Dermis microvascular lymphatic vessel endothelial cell (primary cell): ENCODE measurements at regions not wholly inside any gene's neighbourhood (a gene's known extent, or its start where the extent isn't known, plus 50 kb on each side); places are given as distances from the start of the nearest gene placed in this dataset.

Experiments used
- DNase-seq, 2 donors: peaks; one replicate each; pipeline versions ENCODE4 v3.0.0 to v3.0.0-alpha.2; 2010; ENCODE audit warnings: low read depth in 2 of 2

DNA sequence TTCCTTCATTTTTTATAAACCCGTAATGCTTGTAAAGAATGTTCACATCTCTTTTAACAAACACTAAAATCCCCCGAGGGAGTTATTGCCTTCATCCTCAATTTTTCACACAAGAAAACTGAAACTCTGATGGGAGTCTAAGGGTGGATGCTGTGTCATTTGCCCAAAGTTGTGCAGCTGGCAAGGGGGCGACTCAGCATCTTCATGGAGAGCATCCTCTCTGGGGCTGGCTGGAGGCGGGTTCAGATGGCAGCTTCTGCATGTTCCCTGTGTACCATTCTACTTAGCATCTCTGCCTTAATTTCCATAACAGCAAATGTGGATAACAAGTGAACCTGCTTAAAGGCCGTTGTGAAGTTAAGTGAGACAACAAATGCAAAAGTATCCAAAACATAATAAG, 256.4 kb downstream of the IRS2 start:
- DNase-seq, result no peak

DNA sequence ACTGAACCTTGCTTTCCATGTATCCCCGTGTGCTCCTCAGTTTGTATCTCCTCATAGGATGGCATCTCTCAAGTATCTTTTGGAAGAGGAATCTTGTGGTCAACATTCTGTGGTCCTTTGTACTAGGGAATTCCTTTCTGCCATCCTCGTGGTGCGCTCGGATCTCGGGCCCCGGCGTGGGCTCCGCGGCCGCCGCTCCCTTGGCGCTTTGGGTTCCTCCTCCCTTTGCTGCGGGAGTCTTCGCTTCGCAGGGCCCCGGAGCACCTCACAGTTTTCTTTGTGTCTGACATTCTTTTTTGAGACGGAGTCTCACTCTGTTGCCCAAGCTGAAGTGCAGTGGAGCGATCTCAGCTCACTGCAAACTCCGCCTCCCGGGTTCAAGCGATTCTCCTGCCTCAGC, 264.7 kb downstream of the IRS2 start:
- no peak for DNase-seq

DNA sequence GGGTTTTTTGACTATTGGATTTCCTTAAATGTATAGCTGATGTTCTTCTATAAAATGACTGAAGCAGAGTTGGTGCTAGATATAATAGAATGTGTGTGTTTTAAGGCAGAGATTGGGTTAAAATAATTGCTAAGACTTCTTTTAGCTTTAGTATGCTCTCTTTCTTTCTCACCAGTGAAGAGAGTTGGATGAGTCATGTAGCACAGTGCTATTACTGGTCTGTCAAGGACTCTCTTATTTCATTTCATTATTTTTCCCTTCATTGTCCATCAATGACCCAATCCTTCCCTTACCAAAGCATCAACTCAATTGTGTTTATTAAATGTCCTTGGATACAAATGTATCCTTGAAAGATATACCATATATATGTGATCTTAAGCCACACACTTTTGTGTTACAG, 268.9 kb downstream of the IRS2 start:
- no peak for DNase-seq

DNA sequence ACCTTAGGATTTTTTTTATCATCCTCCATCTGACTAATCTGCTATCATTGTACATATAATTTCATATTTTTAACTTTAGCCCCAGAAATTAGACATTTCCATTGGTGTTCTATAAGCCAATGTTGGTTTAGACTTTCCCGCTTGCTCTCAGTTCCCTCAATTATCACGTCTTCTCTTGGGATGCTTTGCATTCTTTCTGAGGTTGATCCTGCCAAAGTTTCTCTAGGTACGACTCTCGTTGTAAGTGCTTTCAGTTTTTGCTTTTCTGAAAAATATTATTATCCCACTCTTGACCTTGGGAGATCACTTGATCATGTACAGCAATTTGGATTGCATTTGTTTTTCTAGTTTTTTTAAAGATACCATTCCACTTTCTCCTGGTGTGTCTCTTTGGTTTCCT, 270.2 kb downstream of the IRS2 start:
- no peak for DNase-seq

DNA sequence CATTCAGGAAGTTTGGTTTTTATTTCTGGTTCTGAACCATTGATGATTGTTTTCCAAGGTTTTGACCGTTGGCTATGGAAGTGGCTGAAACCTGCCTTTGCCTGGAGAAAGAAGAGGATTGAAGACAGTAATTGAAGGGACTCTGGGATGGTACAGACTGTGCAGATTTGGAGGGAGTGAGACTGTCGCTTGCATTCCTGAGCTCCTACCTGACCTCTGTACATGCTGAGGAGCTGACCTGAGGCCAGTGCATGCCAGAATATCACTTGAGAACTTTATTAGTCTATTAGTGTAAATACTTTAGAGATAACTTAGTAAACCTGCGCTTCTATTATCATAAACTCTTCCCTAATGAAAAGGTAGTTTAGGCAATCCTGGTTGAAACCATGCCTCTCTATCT, 276.4 kb downstream of the IRS2 start:
- no peak for DNase-seq

- DNase-seq, result no peak
Observed at GRCh38 chr13:109509154-109509900, 277.1 kb downstream of the IRS2 start.

- DNase-seq, result no peak
Observed at GRCh38 chr13:109500146-109500773, 286.1 kb downstream of the IRS2 start.

DNA sequence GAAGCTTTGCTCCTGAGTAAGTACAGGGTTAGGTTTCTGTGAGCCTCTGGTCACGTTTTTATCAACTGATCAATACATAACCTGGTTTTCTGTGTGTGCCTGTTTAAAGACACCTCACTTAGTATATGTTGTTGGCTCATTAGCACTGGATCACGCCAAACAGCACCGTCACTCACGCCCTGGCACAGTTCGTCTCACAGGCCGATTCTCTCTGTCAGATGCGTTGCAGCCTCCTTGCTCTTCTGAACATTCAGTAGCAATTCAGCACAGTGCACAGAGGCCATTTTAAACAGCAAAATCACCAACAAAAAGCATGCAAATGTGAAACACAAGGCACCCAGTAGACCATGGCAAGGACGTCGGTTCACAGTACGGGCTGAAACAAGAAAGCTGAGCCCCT, 288.5 kb downstream of the IRS2 start:
- no peak for DNase-seq

GRCh38 chr13:109496216-109496615, 290.2 kb downstream of the IRS2 start:
- no peak for DNase-seq

GRCh38 chr13:109494925-109495369, 291.4 kb downstream of the IRS2 start:
- peak; percentile 7 to 23 for DNase-seq

- DNase-seq, result no peak
Observed at GRCh38 chr13:109485136-109485794, 301.1 kb downstream of the IRS2 start.

GRCh38 chr13:109483284-109483683, 303.1 kb downstream of the IRS2 start:
- no peak for DNase-seq

GRCh38 chr13:109481040-109481439, 305.3 kb downstream of the IRS2 start:
- DNase-seq, result no peak

- no peak for DNase-seq
Observed at GRCh38 chr13:109480011-109480955, 306.1 kb downstream of the IRS2 start.

- DNase-seq, result no peak
Observed at GRCh38 chr13:109479534-109479933, 306.8 kb downstream of the IRS2 start.

- no peak for DNase-seq
Observed at GRCh38 chr13:109476001-109476400, 310.4 kb downstream of the IRS2 start.

GRCh38 chr13:109468123-109468522, 318.3 kb downstream of the IRS2 start:
- no peak for DNase-seq

DNA sequence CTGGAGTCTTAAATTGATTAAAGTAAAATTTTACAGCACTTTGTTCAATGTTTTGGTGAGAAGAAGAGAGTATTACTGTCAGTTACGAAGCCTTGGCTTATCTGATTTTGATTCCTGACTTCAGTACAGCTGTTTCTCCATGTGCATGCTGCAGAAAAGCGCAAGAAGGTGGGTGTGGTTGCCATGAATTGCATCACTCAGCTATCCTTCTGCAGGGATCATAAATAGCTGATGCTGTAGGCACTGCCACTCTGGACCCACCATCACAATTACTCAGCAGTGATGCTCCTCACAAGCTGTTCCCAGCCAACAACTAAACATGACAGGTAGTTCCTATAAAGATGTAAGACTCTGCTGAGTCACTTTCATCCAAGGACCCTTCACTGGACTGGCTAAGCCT, 321.2 kb downstream of the IRS2 start:
- DNase-seq, result no peak

- DNase-seq, result no peak
Observed at GRCh38 chr13:109454167-109454917, 332.0 kb downstream of the IRS2 start.

GRCh38 chr13:109451726-109452125, 334.7 kb downstream of the IRS2 start:
- DNase-seq, result no peak

GRCh38 chr13:109448629-109449028, 337.8 kb downstream of the IRS2 start:
- DNase-seq, result no peak
